ENCODE measurements at regions not wholly inside any gene's neighbourhood (a gene's known extent, or its start where the extent isn't known, plus 50 kb on each side); places are given as distances from the start of the nearest gene placed in this dataset.

- DNase-seq, result no peak
Observed at GRCh38 chr18:68148863-68149262, 566.0 kb downstream of the TMX3 start.

GRCh38 chr18:68147728-68148127, 567.2 kb downstream of the TMX3 start:
- DNase-seq, result no peak

- DNase-seq, result no peak
Observed at GRCh38 chr18:68121826-68122225, 593.1 kb downstream of the TMX3 start.

- DNase-seq, result no peak
Observed at GRCh38 chr18:68121308-68121707, 593.6 kb downstream of the TMX3 start.

- no peak for DNase-seq
Observed at GRCh38 chr18:68114989-68115388, 598.5 kb upstream of the DSEL start.

- no peak for DNase-seq
Observed at GRCh38 chr18:68104036-68104435, 587.5 kb upstream of the DSEL start.

- no peak for DNase-seq
Observed at GRCh38 chr18:68103561-68103960, 587.0 kb upstream of the DSEL start.

GRCh38 chr18:68102117-68102516, 585.6 kb upstream of the DSEL start:
- DNase-seq, result no peak

- DNase-seq, result no peak
Observed at GRCh38 chr18:68098655-68099054, 582.1 kb upstream of the DSEL start.

- no peak for DNase-seq
Observed at GRCh38 chr18:68086481-68086880, 570.0 kb upstream of the DSEL start.

- no peak for DNase-seq
Observed at GRCh38 chr18:68085251-68085650, 568.7 kb upstream of the DSEL start.

- DNase-seq, result no peak
Observed at GRCh38 chr18:68083776-68084175, 567.3 kb upstream of the DSEL start.

GRCh38 chr18:68083131-68083530, 566.6 kb upstream of the DSEL start:
- peak in 1 of 51 donors; percentile 7 for DNase-seq

GRCh38 chr18:68072744-68073143, 556.2 kb upstream of the DSEL start:
- DNase-seq, result no peak

- DNase-seq, result no peak
Observed at GRCh38 chr18:68060871-68061270, 544.4 kb upstream of the DSEL start.

- no peak for DNase-seq
Observed at GRCh38 chr18:68056936-68057335, 540.4 kb upstream of the DSEL start.

GRCh38 chr18:68054669-68055068, 538.1 kb upstream of the DSEL start:
- no peak for DNase-seq

- DNase-seq, result no peak
Observed at GRCh38 chr18:68053290-68053689, 536.8 kb upstream of the DSEL start.

- no peak for DNase-seq
Observed at GRCh38 chr18:68041327-68041726, 524.8 kb upstream of the DSEL start.

- DNase-seq, result no peak
Observed at GRCh38 chr18:68040198-68040597, 523.7 kb upstream of the DSEL start.

GRCh38 chr18:68035774-68036522, 519.4 kb upstream of the DSEL start:
- DNase-seq, result no peak

GRCh38 chr18:68034296-68034695, 517.8 kb upstream of the DSEL start:
- DNase-seq, result no peak

GRCh38 chr18:68033466-68033865, 516.9 kb upstream of the DSEL start:
- no peak for DNase-seq

- no peak for DNase-seq
Observed at GRCh38 chr18:68024716-68025115, 508.2 kb upstream of the DSEL start.
